ENCODE measurements at regions not wholly inside any gene's neighbourhood (a gene's known extent, or its start where the extent isn't known, plus 50 kb on each side); places are given as distances from the start of the nearest gene placed in this dataset.
A peak's percentile ranks its signal among the peaks of the same experiment; 100 is the strongest.

DNA sequence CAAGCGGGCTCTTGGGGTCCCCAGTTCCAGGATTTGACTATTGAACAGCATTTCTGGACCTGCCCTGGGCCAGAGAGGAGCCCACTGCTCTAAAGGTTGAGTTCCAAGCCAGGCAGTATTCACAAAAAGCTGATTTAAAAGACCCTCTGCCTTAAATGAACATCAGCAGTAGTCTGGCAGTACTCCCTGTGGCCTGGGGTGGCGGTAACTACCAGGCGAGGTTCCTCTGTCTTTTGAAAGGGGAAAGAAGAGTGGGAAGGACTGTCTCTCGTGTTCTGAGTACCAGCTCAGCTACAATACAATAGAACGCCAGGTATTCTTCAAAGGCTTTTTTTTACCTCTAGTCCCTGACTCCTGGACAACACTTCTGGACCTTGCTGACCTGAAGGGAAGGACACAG is 456.4 kb upstream of the TEX13C start:
- TF ChIP-seq, protein P1, sequence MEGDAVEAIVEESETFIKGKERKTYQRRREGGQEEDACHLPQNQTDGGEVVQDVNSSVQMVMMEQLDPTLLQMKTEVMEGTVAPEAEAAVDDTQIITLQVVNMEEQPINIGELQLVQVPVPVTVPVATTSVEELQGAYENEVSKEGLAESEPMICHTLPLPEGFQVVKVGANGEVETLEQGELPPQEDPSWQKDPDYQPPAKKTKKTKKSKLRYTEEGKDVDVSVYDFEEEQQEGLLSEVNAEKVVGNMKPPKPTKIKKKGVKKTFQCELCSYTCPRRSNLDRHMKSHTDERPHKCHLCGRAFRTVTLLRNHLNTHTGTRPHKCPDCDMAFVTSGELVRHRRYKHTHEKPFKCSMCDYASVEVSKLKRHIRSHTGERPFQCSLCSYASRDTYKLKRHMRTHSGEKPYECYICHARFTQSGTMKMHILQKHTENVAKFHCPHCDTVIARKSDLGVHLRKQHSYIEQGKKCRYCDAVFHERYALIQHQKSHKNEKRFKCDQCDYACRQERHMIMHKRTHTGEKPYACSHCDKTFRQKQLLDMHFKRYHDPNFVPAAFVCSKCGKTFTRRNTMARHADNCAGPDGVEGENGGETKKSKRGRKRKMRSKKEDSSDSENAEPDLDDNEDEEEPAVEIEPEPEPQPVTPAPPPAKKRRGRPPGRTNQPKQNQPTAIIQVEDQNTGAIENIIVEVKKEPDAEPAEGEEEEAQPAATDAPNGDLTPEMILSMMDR (conservative IDR thresholded peaks at IDR 0.05; ENCODE audit: low read length), result peak; percentile 34; the same call in 1 of the 2 replicates
- no peak for TF ChIP-seq EZH2phosphoT487 (IDR thresholded peaks at IDR 0.05; ENCODE audit: borderline replicate concordance)
